ENCODE measurements at regions not wholly inside any gene's neighbourhood (a gene's known extent, or its start where the extent isn't known, plus 50 kb on each side); places are given as distances from the start of the nearest gene placed in this dataset.

- no peaks in the 10 kb centered on the region for H3K9me2 ChIP-seq (ENCODE audit: low read depth, low read length)
- H3K79me2 ChIP-seq (ENCODE audit: insufficient read depth, low read length) = no peaks in the 10 kb centered on the region
- H2AFZ ChIP-seq (ENCODE audit: low read length) = no peak overlapping the region
- no peaks in the 10 kb centered on the region for H3K36me3 ChIP-seq (ENCODE audit: insufficient read depth, low read length)
- TF ChIP-seq EZH2 (IDR thresholded peaks at IDR 0.05; ENCODE audit: borderline replicate concordance, low read length) (no peak), CTCF (IDR thresholded peaks at IDR 0.05; ENCODE audit: low read length) (no peak)
- no peak overlapping the region for H3K4me2 ChIP-seq (ENCODE audit: low read length)
- H3K4me1 ChIP-seq (ENCODE audit: insufficient read depth, low read length, severe bottlenecking) = no peaks in the 10 kb centered on the region
- no peaks in the 10 kb centered on the region for H3K27me3 ChIP-seq (ENCODE audit: insufficient read depth, low read length)
- no peak overlapping the region for H3K4me3 ChIP-seq (ENCODE audit: low read depth, low read length, poor library complexity, severe bottlenecking)
- no peaks in the 10 kb centered on the region for H3K9me3 ChIP-seq (ENCODE audit: low read length)
- no peaks in the 10 kb centered on the region for H3F3A ChIP-seq (ENCODE audit: insufficient read depth, low read length)
- H4K20me1 ChIP-seq (ENCODE audit: insufficient read depth, low read length) = no peaks in the 10 kb centered on the region
- H3K27ac ChIP-seq (ENCODE audit: low read depth, low read length, poor library complexity, severe bottlenecking) = no peak overlapping the region
- H3K9ac ChIP-seq (ENCODE audit: low read length) = no peak overlapping the region
Measured at GRCh38 chrX:80139564-80139963, 125.0 kb downstream of the TBX22 start.

GRCh38 chrX:80170581-80170980, 156.0 kb downstream of the TBX22 start:
- Histone ChIP-seq H2AFZ (ENCODE audit: low read length) (no peak overlapping the region), H3K79me2 (ENCODE audit: insufficient read depth, low read length) (no peaks in the 10 kb centered on the region), H3K4me3 (ENCODE audit: low read depth, low read length, poor library complexity, severe bottlenecking) (no peak overlapping the region), H4K20me1 (ENCODE audit: insufficient read depth, low read length) (no peaks in the 10 kb centered on the region), H3F3A (ENCODE audit: insufficient read depth, low read length) (no peaks in the 10 kb centered on the region), H3K9ac (ENCODE audit: low read length) (no peak overlapping the region), H3K27me3 (ENCODE audit: insufficient read depth, low read length) (no peaks in the 10 kb centered on the region), H3K27ac (ENCODE audit: low read depth, low read length, poor library complexity, severe bottlenecking) (no peak overlapping the region), H3K4me2 (ENCODE audit: low read length) (no peak overlapping the region), H3K36me3 (ENCODE audit: insufficient read depth, low read length) (no peaks in the 10 kb centered on the region), H3K9me2 (ENCODE audit: low read depth, low read length) (no peaks in the 10 kb centered on the region), H3K9me3 (ENCODE audit: low read length) (no peaks in the 10 kb centered on the region), H3K4me1 (ENCODE audit: insufficient read depth, low read length, severe bottlenecking) (no peaks in the 10 kb centered on the region)
- TF ChIP-seq CTCF (IDR thresholded peaks at IDR 0.05; ENCODE audit: low read length) (no peak), EZH2 (IDR thresholded peaks at IDR 0.05; ENCODE audit: borderline replicate concordance, low read length) (no peak)

GRCh38 chrX:80173261-80173660, 158.7 kb downstream of the TBX22 start:
- Histone ChIP-seq H3K36me3 (ENCODE audit: insufficient read depth, low read length) (no peaks in the 10 kb centered on the region), H3F3A (ENCODE audit: insufficient read depth, low read length) (no peaks in the 10 kb centered on the region), H3K27me3 (ENCODE audit: insufficient read depth, low read length) (no peaks in the 10 kb centered on the region), H3K4me2 (ENCODE audit: low read length) (no peak overlapping the region), H2AFZ (ENCODE audit: low read length) (no peak overlapping the region), H3K9me2 (ENCODE audit: low read depth, low read length) (no peaks in the 10 kb centered on the region), H3K9me3 (ENCODE audit: low read length) (no peaks in the 10 kb centered on the region), H3K4me3 (ENCODE audit: low read depth, low read length, poor library complexity, severe bottlenecking) (no peak overlapping the region), H3K79me2 (ENCODE audit: insufficient read depth, low read length) (no peaks in the 10 kb centered on the region), H3K4me1 (ENCODE audit: insufficient read depth, low read length, severe bottlenecking) (no peaks in the 10 kb centered on the region), H3K9ac (ENCODE audit: low read length) (no peak overlapping the region), H3K27ac (ENCODE audit: low read depth, low read length, poor library complexity, severe bottlenecking) (no peak overlapping the region), H4K20me1 (ENCODE audit: insufficient read depth, low read length) (no peaks in the 10 kb centered on the region)
- TF ChIP-seq EZH2 (IDR thresholded peaks at IDR 0.05; ENCODE audit: borderline replicate concordance, low read length) (no peak), CTCF (IDR thresholded peaks at IDR 0.05; ENCODE audit: low read length) (no peak)
